GM21360 (cell line): ENCODE measurements at regions not wholly inside any gene's neighbourhood (a gene's known extent, or its start where the extent isn't known, plus 50 kb on each side); places are given as distances from the start of the nearest gene placed in this dataset.

Source experiments
- ATAC-seq: cut with Tn5 transposase; IDR thresholded peaks from one replicate; pipeline ENCODE4 v1.9.1; 2021; ENCODE audit warnings: mild to moderate bottlenecking, moderate library complexity; ENCODE audit not compliant: unreplicated experiment

- ATAC-seq, result no peak
Observed at GRCh38 chr6:165883851-165884640, 221.0 kb upstream of the PDE10A start.

DNA sequence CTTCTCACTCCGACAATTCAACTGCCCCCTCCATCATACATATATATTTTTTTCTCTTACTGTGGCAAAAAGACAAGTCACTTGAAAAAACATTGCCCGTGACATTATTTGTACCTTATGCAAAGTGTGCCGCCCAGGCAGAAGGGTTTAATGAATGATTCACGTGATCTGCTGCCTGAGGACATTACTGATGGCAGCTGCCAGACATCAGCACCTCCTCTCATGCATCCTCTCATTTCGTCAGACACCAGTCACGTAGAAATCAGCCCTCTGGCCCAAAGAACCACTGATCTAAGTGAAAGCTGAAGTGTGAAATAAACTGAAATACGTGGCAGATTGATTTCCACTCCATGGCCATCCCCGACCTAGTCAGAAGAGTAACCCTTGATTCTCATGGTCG lies 218.8 kb upstream of the PDE10A start:
- ATAC-seq, result no peak

- no peak for ATAC-seq
Observed at GRCh38 chr6:165880686-165881085, 217.6 kb upstream of the PDE10A start.

DNA sequence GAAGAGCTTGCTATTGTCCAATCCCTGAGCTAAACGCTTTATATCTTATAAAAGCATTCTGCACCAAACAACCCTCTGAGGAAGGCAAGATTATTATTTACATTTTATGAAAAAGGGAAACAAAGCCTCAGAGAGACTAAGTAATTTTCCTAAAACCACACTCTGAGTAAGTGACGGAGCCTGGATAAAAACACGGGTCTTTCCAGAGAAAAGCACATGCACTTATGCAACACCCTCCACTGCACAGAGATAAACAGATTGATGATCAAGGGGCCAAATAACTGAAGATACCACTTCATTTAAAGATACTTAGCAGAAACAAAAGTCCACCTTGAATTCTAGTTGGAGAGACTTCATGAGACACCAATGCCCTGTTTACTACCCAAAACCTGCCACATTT lies 214.7 kb upstream of the PDE10A start:
- ATAC-seq, result no peak

DNA sequence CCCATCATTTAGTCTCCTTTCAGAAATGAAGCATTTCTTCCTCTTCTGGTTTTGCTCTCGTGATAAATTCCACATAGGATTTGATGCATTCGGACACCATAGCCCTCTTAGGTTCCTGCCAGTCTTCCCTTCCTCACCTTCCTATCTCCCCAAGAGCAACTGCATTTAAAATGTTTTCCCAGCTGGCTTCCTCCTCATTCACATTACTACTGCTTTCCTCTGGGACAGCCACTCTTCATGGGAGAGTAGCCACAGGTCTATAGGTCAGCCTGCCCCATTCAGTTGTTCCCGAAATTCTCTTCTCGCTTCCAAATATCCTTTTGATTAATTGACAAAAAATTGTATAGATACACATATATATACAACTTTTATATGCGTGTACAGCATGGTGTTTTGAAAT lies 214.2 kb upstream of the PDE10A start:
- no peak for ATAC-seq

GRCh38 chr6:165876588-165876987 lies 213.5 kb upstream of the PDE10A start:
- ATAC-seq, result no peak

DNA sequence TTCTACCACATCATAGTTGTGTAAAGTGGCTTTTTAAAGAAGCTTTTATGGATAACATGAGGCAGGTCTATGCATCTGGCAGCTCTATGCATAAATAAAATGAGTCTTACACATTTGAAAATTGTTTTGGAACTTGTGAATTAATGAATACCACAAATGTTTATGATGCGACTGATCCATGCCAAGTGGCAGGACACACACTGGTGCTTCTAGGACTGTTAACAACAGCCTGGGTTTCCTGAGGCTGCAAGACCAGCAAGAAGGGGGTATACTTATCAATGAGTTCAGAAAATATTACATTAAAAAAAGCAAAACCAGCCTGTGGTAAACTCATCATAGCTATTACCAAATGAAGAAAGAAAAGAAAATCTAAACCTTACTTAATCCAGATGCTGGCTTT lies 212.9 kb upstream of the PDE10A start:
- no peak for ATAC-seq

GRCh38 chr6:165873976-165874375 lies 210.9 kb upstream of the PDE10A start:
- no peak for ATAC-seq

GRCh38 chr6:165872811-165873210 lies 209.8 kb upstream of the PDE10A start:
- no peak for ATAC-seq

- no peak for ATAC-seq
Observed at GRCh38 chr6:165872311-165872710, 209.3 kb upstream of the PDE10A start.

DNA sequence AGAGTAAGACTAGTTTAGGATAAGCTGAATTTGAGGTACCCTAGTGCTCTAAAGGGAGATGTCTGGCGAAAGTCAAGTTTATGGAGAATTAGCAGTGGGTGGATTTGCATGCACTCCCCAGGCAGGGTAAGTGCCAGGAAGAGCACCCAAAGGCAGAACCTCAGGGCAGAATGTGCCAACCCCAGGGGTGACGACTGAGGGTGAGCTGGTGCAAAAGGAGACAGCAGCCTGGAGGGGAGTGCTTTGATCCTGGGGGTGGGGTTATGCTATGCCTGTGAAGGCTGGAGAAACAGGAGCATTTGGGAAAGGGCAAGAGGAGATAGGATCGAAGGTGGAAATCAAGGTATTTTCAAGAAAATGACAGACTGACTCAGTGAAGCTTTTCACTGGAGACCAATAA lies 208.5 kb upstream of the PDE10A start:
- no peak for ATAC-seq

DNA sequence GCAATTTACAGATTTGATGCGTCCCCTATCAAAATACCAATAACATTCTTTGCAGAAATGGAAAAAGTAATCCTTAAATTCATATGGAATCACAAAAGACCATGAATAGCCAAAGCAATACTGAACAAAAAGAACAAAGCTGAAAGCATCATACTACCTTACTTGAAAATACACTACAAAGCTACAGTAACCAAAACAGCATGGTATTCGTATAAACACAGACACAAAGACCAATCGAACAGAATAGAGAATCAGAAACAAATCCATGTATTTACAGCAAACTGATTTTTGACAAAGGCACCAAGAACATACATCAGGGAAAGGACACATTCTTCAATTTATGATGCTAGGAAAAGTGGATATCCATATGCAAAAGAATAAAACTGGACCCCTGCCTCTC lies 206.5 kb upstream of the PDE10A start:
- ATAC-seq, result no peak

DNA sequence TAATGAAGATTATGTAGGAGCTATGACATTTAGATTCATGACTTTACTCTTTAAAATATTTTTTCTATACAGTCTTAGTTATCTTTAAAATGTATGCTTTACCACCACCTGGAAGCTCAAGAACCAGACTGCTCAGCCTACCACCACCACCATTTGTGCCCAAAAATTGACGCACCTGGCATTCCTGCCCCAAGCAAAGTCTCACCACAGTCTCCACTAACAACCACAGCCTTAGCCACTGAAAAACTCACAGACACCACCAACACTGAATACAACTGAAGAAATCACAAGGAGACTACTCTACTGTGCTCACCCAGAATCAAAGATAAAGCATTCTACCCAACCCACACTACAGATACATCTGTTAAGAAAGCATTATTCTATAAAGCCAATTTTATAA lies 201.9 kb upstream of the PDE10A start:
- no peak for ATAC-seq

- ATAC-seq, result no peak
Observed at GRCh38 chr6:165864218-165864617, 201.2 kb upstream of the PDE10A start.

- no peak for ATAC-seq
Observed at GRCh38 chr6:165863801-165864200, 200.8 kb upstream of the PDE10A start.

DNA sequence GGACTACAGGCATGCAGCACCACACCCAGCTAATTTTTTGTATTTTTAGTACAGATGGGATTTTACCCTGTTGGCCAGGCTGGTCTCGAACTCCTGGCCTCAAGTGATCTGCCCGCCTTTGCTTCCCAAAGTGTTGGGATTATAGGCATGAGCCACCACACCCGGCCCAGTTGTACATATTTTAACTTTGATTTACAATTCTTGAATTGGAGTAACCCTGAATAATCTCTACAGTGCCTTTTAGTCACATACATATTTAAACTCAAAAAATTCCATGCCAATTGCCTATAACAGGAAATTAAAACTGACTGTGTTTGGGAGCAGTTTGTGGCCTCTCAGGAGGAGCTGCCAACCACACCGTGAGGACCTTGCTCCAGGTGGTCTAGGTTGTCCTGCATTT lies 199.8 kb upstream of the PDE10A start:
- ATAC-seq, result no peak

- no peak for ATAC-seq
Observed at GRCh38 chr6:165861226-165861625, 198.2 kb upstream of the PDE10A start.

DNA sequence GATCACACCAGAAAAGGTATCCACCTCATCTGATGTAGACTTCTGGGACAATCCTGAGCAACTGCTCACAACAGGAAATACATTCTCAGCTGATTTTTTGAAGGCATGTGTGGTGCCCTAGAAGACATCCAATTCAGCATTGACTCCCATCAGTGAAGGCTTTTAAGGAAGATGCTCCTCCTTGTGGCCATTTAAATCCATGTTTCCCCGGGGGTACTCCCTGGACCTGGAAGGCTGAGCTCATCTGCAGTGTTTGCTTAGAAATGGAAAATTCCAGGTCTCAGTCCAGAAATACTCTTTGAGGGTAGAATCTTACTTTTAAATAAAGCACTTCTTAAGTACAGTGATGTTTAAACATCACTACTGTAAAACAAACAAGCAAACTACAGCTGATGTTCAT lies 195.5 kb upstream of the PDE10A start:
- no peak for ATAC-seq

GRCh38 chr6:165855856-165856255 lies 192.8 kb upstream of the PDE10A start:
- no peak for ATAC-seq

DNA sequence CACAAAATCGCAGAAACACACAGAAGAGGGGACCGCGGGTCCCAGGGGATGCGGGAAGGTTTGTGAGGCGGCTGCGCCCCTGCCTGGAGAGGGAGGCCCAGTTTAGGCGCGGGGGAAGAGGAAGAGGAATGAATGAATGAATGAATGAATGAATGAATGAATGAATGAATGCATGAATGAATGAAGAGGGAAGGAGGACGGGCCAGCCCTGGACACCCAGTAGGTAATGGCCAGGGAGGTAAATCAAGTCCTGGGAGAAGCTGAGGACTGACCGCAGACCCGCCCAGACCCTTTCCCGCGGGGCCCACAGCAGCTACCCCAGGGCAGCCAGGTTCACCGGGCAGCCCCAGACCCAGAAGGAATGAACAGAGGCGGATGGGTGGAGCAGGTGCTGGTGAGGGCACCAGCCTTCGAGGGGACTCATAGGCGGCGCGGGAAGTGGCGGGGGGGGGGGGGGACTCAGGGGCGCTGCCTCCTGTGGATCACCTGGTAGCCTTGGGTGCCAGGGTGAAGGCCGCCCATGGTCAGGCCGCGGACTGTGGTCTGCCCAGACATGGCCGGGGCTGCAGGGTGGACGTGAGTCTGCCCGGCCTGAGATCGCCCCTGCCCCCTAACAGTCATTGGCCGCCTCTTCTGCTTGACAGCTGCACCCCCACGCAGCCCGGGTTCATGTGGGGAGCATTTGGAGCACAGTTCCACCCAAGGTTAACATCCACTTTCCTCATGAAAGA lies 192.0 kb upstream of the PDE10A start:
- ATAC-seq, result no peak

GRCh38 chr6:165854061-165854862 lies 191.2 kb upstream of the PDE10A start:
- ATAC-seq, result no peak

DNA sequence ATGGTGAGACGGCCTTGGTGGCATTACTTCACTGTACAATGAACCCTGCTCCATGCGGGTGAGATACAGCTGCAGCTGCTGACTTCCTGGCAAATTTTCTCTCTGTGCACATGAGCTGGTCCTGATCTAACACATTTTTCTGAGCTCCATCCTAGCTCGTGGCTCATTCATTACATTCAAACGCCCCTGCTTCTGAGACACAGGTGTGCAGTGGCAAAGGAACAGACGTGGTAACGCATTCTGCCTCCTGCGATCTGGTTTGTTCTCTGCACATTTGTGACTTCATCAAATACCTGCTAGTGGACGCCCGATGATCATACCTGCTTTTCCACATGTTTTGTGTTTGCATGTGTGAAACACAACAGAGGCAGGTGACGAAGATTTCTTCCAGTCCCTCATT lies 189.6 kb upstream of the PDE10A start:
- ATAC-seq, result no peak
